ENCODE measurements at regions not wholly inside any gene's neighbourhood (a gene's known extent, or its start where the extent isn't known, plus 50 kb on each side); places are given as distances from the start of the nearest gene placed in this dataset.

DNA sequence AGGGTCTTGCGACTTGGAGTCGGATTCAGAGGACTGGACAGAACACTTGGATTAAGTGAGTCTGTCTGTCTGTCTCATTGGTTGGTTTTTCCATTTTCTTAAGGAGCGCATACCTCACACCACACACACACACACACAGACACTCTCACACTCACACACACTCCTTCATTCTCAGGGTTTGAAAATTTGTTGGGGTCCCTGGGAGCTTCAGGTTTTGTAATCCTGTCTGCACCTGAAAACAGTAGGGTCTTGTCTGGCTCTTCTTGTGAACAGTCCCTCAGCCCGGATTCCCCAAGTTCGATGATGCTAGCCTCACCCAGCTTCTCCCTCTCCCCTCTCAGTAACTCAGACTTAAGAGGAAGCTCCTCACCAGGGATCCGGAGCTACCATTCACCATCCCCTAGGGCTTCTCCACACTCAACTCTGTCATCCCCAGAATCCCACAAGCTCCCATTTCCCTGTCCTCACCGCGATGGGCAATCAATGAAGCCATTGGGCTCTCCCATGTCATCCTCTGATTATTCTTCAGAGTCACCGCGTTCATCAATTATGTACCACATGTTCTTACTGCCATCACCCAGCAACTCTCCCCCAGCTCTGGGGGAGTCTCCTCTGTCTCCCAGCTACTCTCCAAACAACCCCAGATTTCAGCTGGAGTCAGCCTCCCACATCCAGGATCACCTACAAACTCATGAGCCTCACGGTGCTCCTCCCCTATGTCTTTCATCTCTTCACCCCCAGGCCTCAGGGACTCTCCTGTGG lies 1530.9 kb upstream of the TPTE start:
- 53% methylated on average over 11 of the region's 11 CpGs for WGBS, 2 donors

DNA sequence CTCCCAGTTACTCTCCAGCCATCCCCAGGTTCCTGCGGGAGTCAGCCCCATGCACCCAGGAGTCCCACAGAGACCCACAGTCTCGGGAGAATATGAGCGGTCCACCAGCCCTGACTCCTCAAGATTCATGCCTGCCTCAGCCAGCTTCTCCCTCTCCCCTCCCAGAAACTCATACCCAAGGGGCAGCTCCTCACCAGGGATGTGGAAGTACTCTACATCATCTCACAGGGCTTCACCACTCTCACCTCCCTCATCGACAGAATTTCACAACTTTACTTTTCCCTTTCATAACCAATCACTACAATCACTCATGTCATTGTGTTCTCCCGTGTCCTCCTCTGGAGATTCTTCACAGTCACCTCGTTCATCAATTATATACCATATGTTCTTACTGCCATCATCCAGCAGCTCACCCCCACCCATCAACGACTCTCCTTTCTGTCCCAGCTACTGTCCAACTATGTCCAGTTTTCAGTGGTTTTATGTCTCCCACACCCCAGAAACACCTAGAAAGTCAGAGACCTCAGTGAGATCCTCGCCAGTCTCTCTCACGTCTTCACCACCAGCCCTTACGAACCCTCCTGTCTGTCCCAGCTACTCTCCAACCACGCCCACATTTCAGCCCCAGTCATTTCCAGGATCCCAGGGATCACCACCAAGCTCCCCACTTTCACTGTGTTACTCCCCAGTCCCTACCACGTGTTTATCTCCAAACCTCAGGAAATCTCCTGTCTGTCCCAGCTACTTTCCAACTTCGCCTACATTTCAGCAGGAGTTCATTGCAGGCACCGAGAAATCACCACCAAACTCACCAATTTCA lies 1530.1 kb upstream of the TPTE start:
- WGBS, 2 donors = 53 to 67% methylated on average over 14 of the region's 14 CpGs
- Histone ChIP-seq H3K4me3 (no peak overlapping the region), H3K9me3 (ENCODE audit: control insufficient read depth in 4 of 4, insufficient read depth in 3 of 4, low read length in 3 of 4) (peaks cover 0 to 43% (median 12%) of the 10 kb centered on the region in 4 donors), H3K27ac (ENCODE audit: low read depth in 1 of 2, low read length in 1 of 2) (no peak overlapping the region), H3K36me3 (ENCODE audit: control insufficient read depth in 4 of 4, insufficient read depth in 4 of 4, low read length in 4 of 4) (no peaks in the 10 kb centered on the region), H3K9ac (ENCODE audit: insufficient read depth in 1 of 2, low read length in 2 of 2) (no peak overlapping the region), H3K4me1 (ENCODE audit: control insufficient read depth in 5 of 5, insufficient read depth in 5 of 5, low read length in 5 of 5) (no peaks in the 10 kb centered on the region), H3K27me3 (ENCODE audit: control insufficient read depth in 3 of 3, insufficient read depth in 3 of 3, low read length in 2 of 3) (peaks cover 0 to 19% (median 0%) of the 10 kb centered on the region in 3 donors)
- DNase-seq (no peak), ATAC-seq (ENCODE audit: insufficient read depth, low FRiP score) (no peak)
- TF ChIP-seq, protein P1, sequence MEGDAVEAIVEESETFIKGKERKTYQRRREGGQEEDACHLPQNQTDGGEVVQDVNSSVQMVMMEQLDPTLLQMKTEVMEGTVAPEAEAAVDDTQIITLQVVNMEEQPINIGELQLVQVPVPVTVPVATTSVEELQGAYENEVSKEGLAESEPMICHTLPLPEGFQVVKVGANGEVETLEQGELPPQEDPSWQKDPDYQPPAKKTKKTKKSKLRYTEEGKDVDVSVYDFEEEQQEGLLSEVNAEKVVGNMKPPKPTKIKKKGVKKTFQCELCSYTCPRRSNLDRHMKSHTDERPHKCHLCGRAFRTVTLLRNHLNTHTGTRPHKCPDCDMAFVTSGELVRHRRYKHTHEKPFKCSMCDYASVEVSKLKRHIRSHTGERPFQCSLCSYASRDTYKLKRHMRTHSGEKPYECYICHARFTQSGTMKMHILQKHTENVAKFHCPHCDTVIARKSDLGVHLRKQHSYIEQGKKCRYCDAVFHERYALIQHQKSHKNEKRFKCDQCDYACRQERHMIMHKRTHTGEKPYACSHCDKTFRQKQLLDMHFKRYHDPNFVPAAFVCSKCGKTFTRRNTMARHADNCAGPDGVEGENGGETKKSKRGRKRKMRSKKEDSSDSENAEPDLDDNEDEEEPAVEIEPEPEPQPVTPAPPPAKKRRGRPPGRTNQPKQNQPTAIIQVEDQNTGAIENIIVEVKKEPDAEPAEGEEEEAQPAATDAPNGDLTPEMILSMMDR (IDR thresholded peaks at IDR 0.05; ENCODE audit: control extremely low read depth, extremely low read depth) = no peak

More for the DNA sequence above, 1530.9 kb upstream of the TPTE start:
- TF ChIP-seq, protein P1 (IDR thresholded peaks at IDR 0.05; ENCODE audit: control extremely low read depth, extremely low read depth) = no peak
- Histone ChIP-seq H3K27ac (ENCODE audit: low read depth in 1 of 2, low read length in 1 of 2) (no peak overlapping the region), H3K4me3 (no peak overlapping the region), H3K9me3 (ENCODE audit: control insufficient read depth in 4 of 4, insufficient read depth in 3 of 4, low read length in 3 of 4) (peaks cover 0 to 39% (median 12%) of the 10 kb centered on the region in 4 donors), H3K36me3 (ENCODE audit: control insufficient read depth in 4 of 4, insufficient read depth in 4 of 4, low read length in 4 of 4) (no peaks in the 10 kb centered on the region), H3K9ac (ENCODE audit: insufficient read depth in 1 of 2, low read length in 2 of 2) (no peak overlapping the region), H3K27me3 (ENCODE audit: control insufficient read depth in 3 of 3, insufficient read depth in 3 of 3, low read length in 2 of 3) (peaks cover 0 to 19% (median 0%) of the 10 kb centered on the region in 3 donors), H3K4me1 (ENCODE audit: control insufficient read depth in 5 of 5, insufficient read depth in 5 of 5, low read length in 5 of 5) (no peaks in the 10 kb centered on the region)
- DNase-seq = no peak
- no peak for ATAC-seq (ENCODE audit: insufficient read depth, low FRiP score)

DNA sequence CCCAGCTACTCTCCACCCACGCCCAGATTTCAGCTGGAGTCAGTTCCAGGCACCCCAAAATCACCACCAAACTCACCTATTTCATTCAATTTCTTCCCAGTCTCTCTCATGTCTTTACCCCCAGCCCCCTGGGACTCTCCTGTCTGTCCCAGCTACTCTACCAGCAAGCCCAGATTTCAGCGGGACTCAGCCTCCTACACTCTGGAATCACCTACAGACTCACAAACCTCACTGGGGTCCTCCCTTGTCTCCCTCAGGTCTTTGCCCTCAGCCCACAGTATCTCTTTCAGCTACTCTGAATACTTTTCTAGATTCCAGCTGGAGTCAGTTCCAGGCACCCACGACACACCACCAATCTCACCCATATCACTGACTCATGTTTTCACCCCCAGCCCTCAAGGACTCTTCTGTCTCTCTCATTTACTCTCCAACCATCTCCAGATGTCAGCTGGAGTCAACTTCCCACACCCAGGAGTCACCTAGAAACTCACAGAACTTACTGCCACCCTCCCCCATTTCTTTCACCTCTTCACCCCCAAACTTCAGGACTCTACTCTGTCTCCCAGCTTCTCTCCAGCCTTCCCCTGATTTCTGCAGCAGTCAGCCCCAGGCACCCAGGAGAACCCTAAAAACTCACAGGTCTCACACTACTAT lies 1529.3 kb upstream of the TPTE start:
- Histone ChIP-seq H3K4me3 (no peak overlapping the region), H3K27ac (ENCODE audit: low read depth in 1 of 2, low read length in 1 of 2) (no peak overlapping the region), H3K4me1 (ENCODE audit: control insufficient read depth in 5 of 5, insufficient read depth in 5 of 5, low read length in 5 of 5) (no peaks in the 10 kb centered on the region), H3K9ac (ENCODE audit: insufficient read depth in 1 of 2, low read length in 2 of 2) (no peak overlapping the region), H3K27me3 (ENCODE audit: control insufficient read depth in 3 of 3, insufficient read depth in 3 of 3, low read length in 2 of 3) (peaks cover 0 to 19% (median 0%) of the 10 kb centered on the region in 3 donors), H3K9me3 (ENCODE audit: control insufficient read depth in 4 of 4, insufficient read depth in 3 of 4, low read length in 3 of 4) (peaks cover 0 to 45% (median 12%) of the 10 kb centered on the region in 4 donors), H3K36me3 (ENCODE audit: control insufficient read depth in 4 of 4, insufficient read depth in 4 of 4, low read length in 4 of 4) (no peaks in the 10 kb centered on the region)
- no peak for DNase-seq
- TF ChIP-seq, protein P1 (IDR thresholded peaks at IDR 0.05; ENCODE audit: control extremely low read depth, extremely low read depth) = no peak
- 45 to 52% methylated on average over 3 of the region's 3 CpGs for WGBS, 2 donors
- ATAC-seq (ENCODE audit: insufficient read depth, low FRiP score) = no peak
